GM21360 (cell line): ENCODE measurements at regions not wholly inside any gene's neighbourhood (a gene's known extent, or its start where the extent isn't known, plus 50 kb on each side); places are given as distances from the start of the nearest gene placed in this dataset.
"Not testable (repeated sequence)": the region's sequence is repeated elsewhere in the genome, so short reads cannot be mapped to it uniquely, and the experiment has no call there.

Experiments
- ATAC-seq: cut with Tn5 transposase; IDR thresholded peaks from one replicate; pipeline ENCODE4 v1.9.1; 2021; ENCODE audit warnings: mild to moderate bottlenecking, moderate library complexity; ENCODE audit not compliant: unreplicated experiment

DNA sequence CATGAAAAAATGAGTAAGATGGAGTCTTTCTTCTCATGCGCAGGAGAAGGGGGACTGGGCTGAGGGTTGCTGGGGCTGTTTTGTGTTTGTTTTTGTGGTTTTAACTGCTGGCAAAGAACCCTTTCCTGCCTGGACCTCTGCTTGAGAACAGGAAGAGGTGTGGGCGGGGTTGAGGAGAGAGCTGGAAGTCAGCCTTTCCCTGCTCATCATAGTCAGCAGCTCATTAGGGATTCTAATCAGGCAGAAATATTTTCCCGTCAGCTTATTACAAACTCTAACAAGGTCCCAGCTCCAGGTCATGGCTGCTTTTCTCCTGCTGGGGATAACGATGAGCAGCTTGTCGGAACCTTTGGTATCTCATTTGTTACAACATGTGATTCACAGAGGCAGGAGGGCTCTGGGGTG, 185.0 kb upstream of the NRXN3 start:
- ATAC-seq = no peak

DNA sequence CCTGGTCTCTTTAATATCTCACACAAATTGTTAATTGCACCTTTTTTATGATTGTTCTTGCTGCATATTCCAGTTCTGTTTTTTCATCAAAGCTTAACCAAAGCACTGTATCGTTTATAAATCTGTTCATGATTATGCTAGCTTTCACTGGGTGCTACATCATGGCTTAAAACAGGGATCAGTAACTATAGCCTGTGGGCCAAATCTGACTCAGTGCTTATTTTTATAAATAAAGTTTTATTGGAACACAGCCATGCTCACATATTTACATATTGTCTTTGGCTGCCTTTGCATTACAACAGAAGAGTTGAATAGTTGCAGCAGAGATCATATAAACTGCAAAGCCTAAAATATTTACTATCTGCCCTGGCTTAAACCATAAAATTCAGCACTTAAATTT, 183.4 kb upstream of the NRXN3 start:
- ATAC-seq = no peak

DNA sequence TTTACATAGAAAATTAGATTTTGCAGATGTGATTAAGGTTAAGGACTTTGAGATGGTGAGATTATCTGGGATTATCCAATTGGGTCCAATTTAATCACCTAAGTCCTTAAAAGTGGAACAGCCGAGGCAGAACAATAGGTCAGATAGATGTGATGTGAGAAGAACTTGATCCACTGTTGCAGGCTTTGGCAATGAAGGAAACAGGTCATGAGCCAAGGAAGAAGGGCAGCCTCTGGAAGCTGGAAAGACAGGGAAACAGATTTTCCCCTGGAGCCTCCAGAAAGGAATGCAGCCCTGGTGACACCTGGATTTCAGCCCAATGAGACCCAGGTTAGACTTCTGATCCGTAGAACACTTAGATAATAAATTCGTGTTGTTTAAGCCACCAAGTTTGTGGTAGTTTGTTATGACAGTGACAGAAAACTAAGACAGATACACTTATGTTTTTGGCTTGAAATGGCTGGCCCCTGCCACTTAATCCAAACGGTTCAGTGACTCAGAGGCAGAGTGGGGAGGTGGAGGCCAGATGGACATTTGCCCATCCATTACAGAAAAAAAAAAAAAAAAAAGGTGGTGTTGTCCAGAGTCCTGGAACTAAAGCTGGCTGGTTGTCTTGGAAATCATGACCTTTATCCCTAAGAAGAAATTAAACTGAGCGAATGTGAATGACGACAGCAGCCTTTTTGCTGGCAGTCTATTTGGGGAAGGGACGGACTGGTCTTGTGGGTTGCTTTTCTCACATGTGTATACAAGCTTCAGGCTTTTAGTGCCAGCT, 181.9 kb upstream of the NRXN3 start:
- no peak for ATAC-seq

DNA sequence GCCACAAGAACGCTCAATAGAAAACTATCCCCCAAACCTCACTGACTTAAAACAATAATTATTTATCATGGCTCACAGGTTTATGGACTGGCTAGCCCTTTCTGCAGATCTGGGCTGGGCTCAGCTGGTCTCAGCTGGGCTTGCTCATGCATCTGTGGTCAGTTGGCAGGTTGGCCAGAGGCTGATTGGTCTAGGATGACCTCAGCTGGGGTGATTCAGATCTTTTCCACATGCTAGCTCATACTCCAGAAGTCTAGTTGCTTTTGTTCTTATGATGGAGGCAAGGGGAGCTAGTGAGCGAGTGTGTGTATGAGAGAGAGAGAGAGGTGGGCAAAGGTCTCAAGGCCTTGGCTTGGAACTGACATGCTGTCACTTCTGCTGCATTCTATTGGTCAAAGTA, 181.2 kb upstream of the NRXN3 start:
- ATAC-seq = no peak

DNA sequence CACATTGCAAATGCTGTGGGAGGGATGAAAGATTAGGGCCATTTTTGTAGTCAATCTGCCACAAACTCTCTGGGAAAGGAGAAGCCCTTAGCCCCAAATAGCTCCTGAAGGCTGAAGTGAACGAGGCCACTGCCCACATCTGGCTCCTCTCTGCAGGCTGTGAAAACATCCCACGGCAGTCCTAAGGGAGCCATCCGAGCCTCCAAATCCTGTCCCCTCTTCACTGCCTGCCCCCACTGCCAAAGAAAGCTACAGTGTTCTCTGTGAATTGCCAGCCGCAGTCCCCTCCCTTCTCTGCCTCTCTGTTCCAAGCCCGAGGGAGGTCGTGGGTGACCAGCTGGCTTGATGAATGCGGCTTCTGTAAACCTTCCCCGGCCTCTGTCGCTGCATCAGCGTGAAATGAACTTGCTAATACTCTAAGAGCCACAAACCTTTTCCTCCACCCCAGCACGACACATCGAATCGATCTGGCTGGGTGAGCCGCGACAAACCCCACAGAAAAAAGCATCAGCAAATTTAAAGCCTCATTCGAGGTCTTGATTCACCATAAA, 180.7 kb upstream of the NRXN3 start:
- no peak for ATAC-seq

DNA sequence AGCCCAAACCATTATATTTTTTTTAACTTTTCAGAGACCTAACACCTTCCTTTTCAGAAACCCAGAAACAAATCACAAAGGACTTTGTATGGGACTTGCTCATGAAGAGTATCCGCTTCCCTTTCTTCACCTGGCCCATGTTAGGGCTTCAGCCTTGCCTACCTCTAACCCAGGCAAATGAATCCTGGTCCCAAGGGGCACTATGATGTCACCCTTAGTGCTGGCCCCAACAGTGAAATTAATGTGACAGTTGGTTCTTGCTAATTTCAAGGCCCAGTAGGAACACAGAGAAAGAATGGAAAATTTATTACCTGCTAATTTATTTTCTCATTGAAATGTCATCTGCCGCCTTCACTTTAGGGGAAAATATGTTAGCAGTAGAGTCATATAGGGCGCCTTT, 179.8 kb upstream of the NRXN3 start:
- ATAC-seq = no peak

DNA sequence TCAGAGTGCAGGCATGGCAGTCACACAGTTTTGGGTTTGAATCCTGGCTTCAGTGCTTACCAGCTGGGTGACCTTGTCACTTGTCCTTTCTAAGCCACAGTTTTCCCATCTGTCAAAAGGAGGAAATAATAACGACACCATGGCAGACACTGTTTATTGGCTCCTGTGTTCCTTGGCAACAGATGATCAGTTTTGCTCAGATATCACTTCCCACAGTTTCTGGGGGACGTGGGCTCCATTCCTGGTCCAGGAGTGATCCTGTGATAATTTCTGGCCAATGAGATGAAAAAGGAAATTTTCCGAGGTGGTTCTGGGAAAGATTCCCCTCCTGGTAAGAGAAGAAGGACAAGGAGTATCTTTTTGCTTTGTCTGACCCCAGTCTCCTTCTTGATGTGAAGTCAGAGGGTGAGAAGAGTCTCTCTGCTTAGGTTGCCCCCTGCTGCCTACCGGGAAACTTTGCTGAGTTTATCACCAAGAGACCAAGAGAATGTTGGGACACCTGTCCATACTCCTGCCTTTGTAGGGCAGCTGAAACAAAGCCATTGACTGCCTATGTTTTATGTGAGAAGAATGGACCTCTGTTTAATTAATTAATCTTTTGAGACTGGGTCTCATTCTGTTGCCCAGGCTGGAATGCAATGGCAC, 178.9 kb upstream of the NRXN3 start:
- no peak for ATAC-seq

DNA sequence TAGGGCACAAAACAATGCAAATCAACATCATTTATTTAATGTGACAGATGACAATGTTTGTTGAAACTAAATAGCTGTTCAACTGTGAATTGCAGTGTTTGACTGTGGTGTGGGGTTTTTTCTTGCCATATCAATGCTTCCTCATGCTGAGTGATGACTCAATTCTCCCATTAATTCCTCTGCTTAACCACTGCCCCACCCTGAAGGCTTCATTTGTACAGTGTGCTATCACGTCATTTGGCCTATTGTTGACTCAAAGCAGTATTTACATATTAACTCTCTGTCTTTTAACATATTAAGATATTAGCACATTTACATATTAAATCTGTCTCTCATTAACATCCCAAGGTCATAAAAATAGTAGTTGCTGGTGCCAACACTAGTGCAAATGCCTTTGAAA, 164.8 kb upstream of the NRXN3 start:
- peak; percentile 94 for ATAC-seq

DNA sequence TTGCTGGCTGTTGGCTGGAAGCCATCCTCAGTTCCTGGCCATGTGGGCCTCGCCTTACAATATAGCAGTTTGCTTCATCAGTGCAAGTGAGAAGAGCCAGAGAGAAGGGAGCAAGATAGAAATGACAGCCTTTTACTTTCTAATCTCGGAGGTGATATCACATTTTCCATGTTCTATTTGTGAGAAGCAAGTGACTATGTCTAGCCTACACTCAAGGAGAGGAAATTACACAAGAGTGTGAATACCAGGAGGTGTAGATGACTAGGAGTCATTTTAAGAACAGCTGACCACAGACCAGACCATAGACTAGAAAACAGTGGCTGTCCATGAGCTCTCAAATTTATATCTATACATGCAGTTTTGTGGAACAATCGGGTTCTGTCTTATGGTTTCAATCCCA, 163.0 kb upstream of the NRXN3 start:
- ATAC-seq = no peak

DNA sequence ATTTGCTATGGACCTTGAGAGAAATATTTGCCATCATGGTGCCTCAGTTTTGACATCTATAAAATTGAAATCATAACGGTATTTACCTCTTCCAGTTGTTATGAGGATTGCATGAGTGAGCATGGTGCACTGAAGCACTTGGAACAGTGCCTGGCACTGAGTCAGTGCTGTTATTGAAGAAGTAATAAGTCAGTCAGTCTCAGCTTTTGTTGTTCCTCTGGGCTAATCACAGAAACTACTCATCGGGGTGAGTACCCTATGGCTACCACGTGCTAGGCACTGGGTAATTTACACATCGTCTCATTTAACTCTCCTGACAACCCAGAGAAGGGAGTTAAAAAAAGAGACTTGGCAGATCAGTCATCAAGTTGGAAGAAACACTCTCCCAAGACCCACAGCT, 159.5 kb upstream of the NRXN3 start:
- ATAC-seq = no peak

DNA sequence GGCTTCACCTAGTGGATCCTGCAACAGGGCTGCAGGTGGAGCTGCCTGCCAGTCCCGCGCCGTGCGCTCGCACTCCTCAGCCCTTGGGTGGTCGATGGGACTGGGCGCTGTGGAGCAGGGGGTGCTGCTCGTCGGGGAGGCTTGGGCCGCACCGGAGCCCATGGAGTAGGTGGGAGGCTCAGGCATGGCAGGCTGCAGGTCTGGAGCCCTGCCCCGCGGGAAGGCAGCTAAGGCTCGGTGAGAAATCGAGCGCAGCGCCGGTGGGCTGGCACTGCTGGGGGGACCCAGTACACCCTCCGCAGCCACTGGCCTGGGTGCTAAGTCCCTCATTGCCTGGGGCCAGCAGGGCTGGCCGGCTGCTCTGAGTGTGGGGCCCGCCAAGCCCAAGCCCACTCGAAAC, 156.3 kb upstream of the NRXN3 start:
- ATAC-seq = not testable (repeated sequence)

DNA sequence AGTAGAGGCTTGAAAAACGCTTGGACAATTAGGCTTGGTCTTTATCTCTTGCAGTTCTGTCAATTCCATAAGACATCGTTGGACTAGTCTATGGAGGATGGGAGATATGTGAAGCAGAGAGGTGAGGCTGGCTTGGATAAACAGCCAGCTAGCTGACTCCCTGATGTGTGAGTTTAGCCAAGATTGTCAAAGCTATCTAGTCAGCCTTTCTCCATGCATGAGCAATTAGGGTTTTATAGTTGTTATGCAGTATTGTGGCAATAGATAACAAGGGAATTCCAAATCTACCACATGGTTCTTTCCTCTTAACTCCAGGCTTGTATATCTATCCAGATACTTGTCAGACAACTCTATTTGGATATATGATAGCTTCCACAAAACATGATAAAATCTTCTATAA, 153.6 kb upstream of the NRXN3 start:
- ATAC-seq = no peak

DNA sequence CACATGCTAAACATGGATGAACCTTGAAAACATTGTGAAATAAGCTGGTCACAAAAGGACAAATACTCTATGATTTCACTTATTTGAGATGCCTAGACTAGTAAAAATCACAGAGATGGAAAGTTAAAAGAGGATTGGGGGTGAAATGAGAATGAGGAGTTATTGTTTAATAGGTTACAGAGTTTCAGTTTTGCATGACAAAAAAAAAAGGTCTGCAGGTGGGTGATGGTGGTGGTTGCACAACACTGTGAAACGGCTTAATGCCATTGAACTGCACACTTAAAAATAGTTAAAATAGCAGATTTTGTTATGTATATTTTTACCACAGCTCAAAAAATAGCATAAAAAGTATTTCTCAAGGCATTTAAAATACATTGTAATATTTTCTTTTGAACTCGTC, 151.9 kb upstream of the NRXN3 start:
- ATAC-seq = no peak

DNA sequence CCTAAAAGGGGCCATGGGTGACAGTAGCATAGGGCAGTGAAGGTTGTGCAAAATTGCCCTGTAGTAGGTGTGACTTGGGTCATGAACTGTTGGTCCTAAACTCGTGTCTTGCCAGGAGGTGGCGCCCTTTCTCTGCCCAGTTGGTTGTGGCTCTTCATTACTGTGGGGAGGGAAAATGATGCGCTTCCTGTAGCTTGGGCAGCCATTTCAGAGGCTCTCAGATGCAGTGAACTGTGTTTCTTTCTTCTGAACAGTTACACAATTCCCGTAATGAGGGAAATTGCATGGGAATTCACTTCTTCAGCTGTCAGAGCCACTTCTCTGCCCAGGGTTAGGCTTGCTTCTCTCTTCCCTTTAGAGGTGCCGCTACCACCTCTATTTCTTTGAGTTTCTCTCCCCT, 148.1 kb upstream of the NRXN3 start:
- ATAC-seq = peak; percentile 80

DNA sequence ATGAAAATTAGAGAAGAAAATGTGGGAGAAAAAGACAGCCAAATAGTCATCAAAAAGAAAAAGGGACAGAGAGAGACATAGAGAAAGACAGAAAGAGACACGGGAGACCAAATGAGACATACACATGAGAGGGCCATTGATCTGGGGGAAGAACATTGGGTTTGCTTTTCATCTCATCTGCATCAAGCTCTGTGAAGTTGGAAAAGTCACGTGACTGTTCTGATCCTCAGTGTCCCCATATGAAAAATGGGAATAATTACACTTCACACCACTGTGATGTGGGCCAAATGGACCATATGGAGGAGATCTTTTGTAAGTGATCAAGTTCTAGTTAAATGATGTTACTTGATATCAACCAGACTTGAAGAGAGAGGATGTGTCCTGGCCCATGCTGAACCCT, 147.1 kb upstream of the NRXN3 start:
- no peak for ATAC-seq

DNA sequence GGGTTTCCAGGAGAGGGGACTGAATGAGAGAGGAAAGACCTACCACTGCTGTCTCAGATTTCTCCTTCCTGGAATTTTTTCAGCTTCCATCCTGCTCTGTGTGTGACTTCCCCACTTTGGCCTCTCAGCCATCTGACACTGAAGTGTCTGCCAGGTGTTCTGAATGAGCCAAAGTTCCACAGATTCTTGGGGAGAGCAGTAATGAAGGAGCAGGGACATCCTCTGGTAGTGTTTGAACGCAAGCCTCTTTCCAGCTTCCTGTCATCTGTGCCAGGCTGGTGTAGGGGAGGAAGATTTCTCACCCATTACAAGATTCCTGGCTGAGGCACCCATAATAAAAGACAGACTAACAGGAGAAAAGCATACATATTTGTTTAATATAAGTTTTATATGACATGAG, 141.7 kb upstream of the NRXN3 start:
- no peak for ATAC-seq

DNA sequence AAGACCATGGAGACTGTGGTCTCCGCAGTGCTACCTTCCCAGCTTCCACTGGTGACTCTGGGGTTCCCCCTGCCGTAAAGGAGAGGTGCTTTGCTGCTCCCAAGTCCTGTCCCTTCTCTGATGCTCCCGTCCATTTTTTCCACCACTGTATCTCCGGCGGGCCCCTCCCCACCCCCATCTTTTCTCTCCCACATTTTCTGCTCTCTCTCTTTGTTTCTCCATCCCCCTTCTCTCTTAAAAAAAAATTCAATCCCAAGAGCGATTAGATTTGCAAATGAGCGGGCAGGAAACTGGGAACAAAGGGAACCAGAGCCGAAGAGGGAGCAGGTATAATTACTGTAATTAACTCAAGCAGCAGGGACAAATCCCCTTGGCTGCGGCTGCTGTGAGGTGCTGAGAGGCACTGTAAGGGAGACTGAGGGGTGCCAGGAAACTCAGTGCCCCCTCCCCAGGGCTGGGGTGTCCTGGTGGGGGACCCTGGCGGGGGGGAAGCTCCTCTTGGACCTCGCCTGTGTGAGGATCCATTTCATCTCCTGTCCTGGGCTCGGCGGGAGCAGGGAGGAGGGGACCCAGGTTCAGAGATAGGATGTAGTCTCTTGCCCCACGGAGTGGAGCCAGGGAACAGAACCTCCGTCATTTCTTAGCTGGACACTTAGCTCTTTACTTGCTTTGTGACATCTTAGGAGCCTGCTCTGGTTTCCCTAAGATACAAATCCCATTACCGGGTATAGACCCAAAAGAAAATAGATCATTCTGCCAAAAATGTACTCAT, 140.4 kb upstream of the NRXN3 start:
- ATAC-seq = no peak

DNA sequence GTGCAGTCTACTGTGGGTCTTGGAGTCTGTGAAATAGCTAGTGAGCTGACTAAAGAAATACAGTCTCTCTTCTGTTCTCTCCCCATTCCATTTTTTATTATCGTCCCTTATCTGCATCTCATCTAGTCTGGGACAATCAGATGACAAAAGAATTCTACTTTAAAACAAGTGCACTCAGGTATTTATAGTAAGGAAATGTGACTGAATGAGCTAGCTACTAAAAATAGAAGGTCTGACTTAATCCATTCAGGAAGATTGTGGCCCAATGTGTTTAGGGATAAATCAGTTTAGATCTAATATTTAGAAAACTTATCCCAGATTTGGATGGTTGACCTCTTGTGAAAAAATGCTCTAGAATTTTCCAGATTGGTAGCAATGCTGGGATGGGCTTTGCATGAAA, 126.8 kb upstream of the NRXN3 start:
- no peak for ATAC-seq

DNA sequence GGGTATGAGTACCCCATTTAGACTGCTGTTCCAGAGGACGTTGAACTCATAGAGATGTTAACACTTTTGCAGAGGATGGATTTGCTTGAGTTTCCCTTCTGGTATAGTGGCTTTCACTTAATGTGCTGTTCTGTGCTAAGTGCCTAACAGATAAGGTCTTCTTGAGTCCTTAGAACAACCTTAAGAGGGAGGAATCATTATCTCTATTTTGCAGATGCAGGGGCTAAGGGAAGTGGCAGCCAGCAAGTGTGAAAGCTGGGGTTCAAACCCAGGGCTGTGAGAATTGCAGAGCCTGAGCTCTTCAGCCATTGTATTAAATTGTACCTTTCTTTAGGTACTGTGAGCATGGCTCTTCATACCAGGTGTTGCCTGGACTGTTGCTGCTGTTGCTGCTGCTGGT, 122.1 kb upstream of the NRXN3 start:
- no peak for ATAC-seq

DNA sequence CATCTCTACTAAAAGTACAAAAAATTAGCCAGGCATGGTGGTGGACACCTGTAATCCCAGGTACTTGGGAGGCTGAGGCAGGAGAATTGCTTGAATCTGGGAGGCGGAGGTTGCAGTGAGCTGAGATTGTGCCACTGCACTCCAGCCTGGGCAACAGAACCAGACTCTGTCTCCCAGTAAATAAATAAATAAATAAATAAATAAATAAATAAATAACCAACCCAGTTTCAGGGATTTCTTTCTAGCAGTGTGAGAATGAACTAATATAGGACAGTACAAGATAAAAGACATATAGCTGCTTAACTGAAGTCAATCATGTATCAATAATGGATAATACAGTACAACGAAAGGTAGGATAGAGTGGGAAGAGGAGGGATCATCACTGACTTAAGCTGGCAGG, 113.3 kb upstream of the NRXN3 start:
- not testable (repeated sequence) for ATAC-seq

DNA sequence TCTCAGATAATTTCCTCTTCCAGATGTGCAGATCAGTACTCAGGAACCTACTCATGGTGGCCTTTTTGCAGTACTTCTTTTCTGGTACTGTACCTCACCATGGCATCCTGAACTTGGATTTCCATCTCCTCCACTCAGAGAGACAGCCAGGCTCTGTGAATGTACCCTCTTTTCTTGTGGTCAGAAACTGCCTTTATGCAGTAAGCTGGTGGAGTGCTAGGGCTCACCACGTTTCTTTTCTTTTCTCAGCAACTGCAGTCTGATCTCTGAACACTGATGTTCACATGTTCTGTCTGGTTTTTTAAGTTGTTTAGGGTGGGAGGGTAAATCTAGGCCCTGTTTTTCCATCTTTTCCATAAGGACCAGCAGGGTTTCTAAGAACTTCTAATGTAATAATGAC, 99.8 kb upstream of the NRXN3 start:
- ATAC-seq = no peak
